HepG2 (cell line): ENCODE measurements at regions not wholly inside any gene's neighbourhood (a gene's known extent, or its start where the extent isn't known, plus 50 kb on each side); places are given as distances from the start of the nearest gene placed in this dataset.

Experiments
- ATAC-seq: fragments of 200-7000 bp; cut with Tn5 transposase; 3 replicates; pipeline ENCODE4 v1.9.1; 2020; ENCODE audit warnings: mild to moderate bottlenecking, moderate library complexity
- BruUV-seq: library from RNA; stranded (reverse); fragments of 400-500 nt; replicated peaks from 2 replicates; lab custom pipeline; 2021; lab: Mats Ljungman, UMichigan
- CTCF ChIA-PET: fragments of 300-600 bp; formaldehyde crosslinking; extraction: SDS; loops from one replicate; lab custom pipeline; 2021; ENCODE audit warnings: low total read pairs, inconsistent platforms, low intra/inter-chr PET ratio; lab: Yijun Ruan, JAX
- POLR2A ChIA-PET: fragments of 350-600 bp; sonication (Branson Sonifier 250); formaldehyde crosslinking; loops from one replicate; lab custom pipeline; 2020; ENCODE audit warnings: antibody characterized with exemption, inconsistent platforms; lab: Yijun Ruan, JAX
- DNase-seq: peaks from one replicate; pipeline ENCODE4 v3.0.0-alpha.2; 2015; ENCODE audit warnings: low spot score
- FAIRE-seq: peaks from 3 replicates; lab custom pipeline; 2011; peaks lifted over from hg19 to GRCh38; lab: Jason Lieb, UNC
- H2AFZ ChIP-seq: one replicate; pipeline ENCODE4 v1.6.1; 2011; ENCODE audit warnings: low read length, inconsistent platforms
- H3K27ac ChIP-seq: fragments of 300-600 bp; 3 replicates; pipeline ENCODE4 v1.8.0; 2011; ENCODE audit warnings: mixed run types, mild to moderate bottlenecking, mixed read lengths, low read length, inconsistent platforms; ENCODE audit not compliant: insufficient read depth; ENCODE audit errors: extremely low read length
- H3K27me3 ChIP-seq, 2 experiments: fragments of 200-600 bp in 1 of 2; 2 replicates in 1 of 2; 3 replicates in 1 of 2; pipeline versions ENCODE4 v1.6.0 to v1.8.0; 2011; ENCODE audit warnings: low read length in 2 of 2, mild to moderate bottlenecking in 2 of 2, moderate library complexity in 2 of 2, inconsistent platforms in 1 of 2; ENCODE audit not compliant: insufficient read depth in 2 of 2, control insufficient read depth in 1 of 2
- H3K36me3 ChIP-seq, 2 experiments: fragments of 200-600 bp in 1 of 2; replicated peaks in 1 of 2; 2 replicates in 1 of 2; 3 replicates in 1 of 2; pipeline versions ENCODE4 v1.5.1 to v1.8.0; 2011; ENCODE audit warnings: low read length in 2 of 2, inconsistent platforms in 1 of 2; ENCODE audit not compliant: insufficient read depth in 2 of 2, control insufficient read depth in 1 of 2
- H3K4me1 ChIP-seq: 2 replicates; pipeline ENCODE4 v1.5.1; 2012; ENCODE audit warnings: low read length, inconsistent platforms; ENCODE audit not compliant: insufficient read depth
- H3K4me2 ChIP-seq: 2 replicates; pipeline ENCODE4 v1.6.0; 2011; ENCODE audit warnings: low read depth, low read length, inconsistent platforms
- H3K4me3 ChIP-seq, 3 experiments: fragments of 200-600 bp in 1 of 3; sonication (generic), shearing (Covaris generic) in 1 of 3; replicated peaks in 1 of 3; 2 replicates each; pipeline ENCODE4 v1.5.1; 2011 to 2016; ENCODE audit warnings: low read length in 3 of 3, inconsistent platforms in 2 of 3, low read depth in 2 of 3, mild to moderate bottlenecking in 2 of 3, control low read depth in 1 of 3, mixed read lengths in 1 of 3; ENCODE audit not compliant: insufficient read depth in 1 of 3
- H3K79me2 ChIP-seq: one replicate; pipeline ENCODE4 v1.6.1; 2011; ENCODE audit warnings: low read length, inconsistent platforms; ENCODE audit not compliant: insufficient read depth
- H3K9ac ChIP-seq: 2 replicates; pipeline ENCODE4 v1.6.0; 2011; ENCODE audit warnings: mild to moderate bottlenecking, low read depth, low read length, inconsistent platforms; ENCODE audit not compliant: insufficient read depth
- H3K9me3 ChIP-seq: 2 replicates; pipeline ENCODE4 v1.5.1; 2012; ENCODE audit warnings: mild to moderate bottlenecking, low read length
- H4K20me1 ChIP-seq: 2 replicates; pipeline ENCODE4 v1.6.0; 2011; ENCODE audit warnings: inconsistent platforms, mild to moderate bottlenecking, low read length, moderate library complexity; ENCODE audit not compliant: insufficient read depth
- AKNA ChIP-seq: sonication (generic); formaldehyde crosslinking; IDR thresholded peaks from 2 replicates; pipeline ENCODE4 v1.4.0; 2020; ENCODE audit warnings: missing genetic modification reagents, borderline replicate concordance
- ETV6 ChIP-seq: sonication (generic); formaldehyde crosslinking; conservative IDR thresholded peaks from 2 replicates; pipeline ENCODE4 v1.4.0; 2020; ENCODE audit warnings: missing genetic modification reagents
- FOXK1 ChIP-seq: sonication (generic); formaldehyde crosslinking; IDR thresholded peaks from 2 replicates; pipeline ENCODE4 v1.4.0; 2020; ENCODE audit warnings: low read depth, missing genetic modification reagents, borderline replicate concordance
- PITX1 ChIP-seq: sonication (generic); formaldehyde crosslinking; IDR thresholded peaks from 2 replicates; pipeline ENCODE4 v1.5.1; 2020; ENCODE audit warnings: mild to moderate bottlenecking, missing genetic modification reagents
- SIX4 ChIP-seq: sonication (generic); formaldehyde crosslinking; IDR thresholded peaks from 2 replicates; pipeline ENCODE4 v1.4.0; 2020; ENCODE audit warnings: missing genetic modification reagents
- SP2 ChIP-seq: sonication (generic); formaldehyde crosslinking; IDR thresholded peaks from 2 replicates; pipeline ENCODE4 v1.5.1; 2020; ENCODE audit warnings: mild to moderate bottlenecking, missing genetic modification reagents
- ZNF530 ChIP-seq: sonication (generic); formaldehyde crosslinking; IDR thresholded peaks from 2 replicates; pipeline ENCODE4 v1.5.0; 2020; ENCODE audit warnings: low read depth, mild to moderate bottlenecking, missing genetic modification reagents
- ZNF563 ChIP-seq: sonication (generic); formaldehyde crosslinking; IDR thresholded peaks from 2 replicates; pipeline ENCODE4 v1.8.0; 2022; ENCODE audit warnings: mild to moderate bottlenecking, moderate library complexity, missing genetic modification reagents
- WGBS: methylation state at CpG from one replicate; pipeline ENCODE4 v1.1.6; 2017; ENCODE audit warnings: low lambda C conversion rate; 5-methylcytosine and 5-hydroxymethylcytosine counted together
- in situ Hi-C: cut with HindIII; loops from 2 replicates; pipeline ENCODE4 v1.10.0; 2017; ENCODE audit warnings: low pct_unique_long_range_greater_than_20kb; ENCODE audit not compliant: extremely low pct_ligation_motif_present
- intact Hi-C: fragments of 100-400 bp; cut with micrococcal nuclease; formaldehyde crosslinking; loops from one replicate; pipeline ENCODE4 v1.10.0; 2022; ENCODE audit not compliant: unreplicated experiment

- Histone ChIP-seq H3K36me3 (no peaks in the 10 kb centered on the region), H3K27me3 (no peaks in the 10 kb centered on the region; a peak in 1 of 5 replicates), H3K9me3 (no peaks in the 10 kb centered on the region), H3K9ac (no peak overlapping the region), H3K4me2 (no peak overlapping the region), H3K27ac (no peak overlapping the region), H3K79me2 (no peaks in the 10 kb centered on the region), H4K20me1 (no peaks in the 10 kb centered on the region), H2AFZ (no peak overlapping the region), H3K4me1 (no peaks in the 10 kb centered on the region), H3K4me3 (no peak overlapping the region)
- BruUV-seq, result no TSS peak
- ChIA-PET POLR2A (no interaction called here), CTCF (no interaction called here)
- WGBS, result 11% methylated on average over 4 of the region's 4 CpGs
- in situ Hi-C loops, result no loop called here
- ATAC-seq, result no peak
- no peak for FAIRE-seq
- intact Hi-C loops, result no loop called here
- DNase-seq, result no peak
- no peak for TF ChIP-seq AKNA (CRISPR knock-in tag)
- TF ChIP-seq PITX1, result no peak
- TF ChIP-seq FOXK1 (CRISPR knock-in tag), result no peak
- TF ChIP-seq SP2 (CRISPR knock-in tag), result no peak
- TF ChIP-seq ZNF563 (CRISPR knock-in tag), result no peak
- no peak for TF ChIP-seq ZNF530 (CRISPR knock-in tag)
- TF ChIP-seq SIX4 (CRISPR knock-in tag), result no peak
- no peak for TF ChIP-seq ETV6
Observed at GRCh38 chr14:36066636-36067035, 109.9 kb downstream of the PTCSC3 start.
